Colonic mucosa (tissue), 4 donors: ENCODE measurements at regions not wholly inside any gene's neighbourhood (a gene's known extent, or its start where the extent isn't known, plus 50 kb on each side); places are given as distances from the start of the nearest gene placed in this dataset.

Source experiments
- DNase-seq: peaks from one replicate; pipeline ENCODE4 v3.0.0-alpha.2; 2020
- H3K27ac ChIP-seq: fragments of 200-600 bp; one replicate; pipeline ENCODE4 v1.8.0; 2021
- H3K27me3 ChIP-seq: fragments of 200-600 bp; one replicate; pipeline ENCODE4 v1.8.0; 2021
- H3K36me3 ChIP-seq: fragments of 200-600 bp; one replicate; pipeline ENCODE4 v1.8.0; 2021
- H3K4me1 ChIP-seq: fragments of 200-600 bp; one replicate; pipeline ENCODE4 v1.8.0; 2021; ENCODE audit warnings: mild to moderate bottlenecking
- H3K4me3 ChIP-seq: fragments of 200-600 bp; one replicate; pipeline ENCODE4 v1.8.0; 2021
- H3K9ac ChIP-seq, 2 donors: one replicate each; pipeline ENCODE4 v1.7.0; 2013; ENCODE audit warnings: control low read depth in 2 of 2, low read depth in 2 of 2, low read length in 2 of 2
- H3K9me3 ChIP-seq: fragments of 200-600 bp; one replicate; pipeline ENCODE4 v1.8.0; 2021
- CTCF ChIP-seq: fragments of 200-600 bp; IDR thresholded peaks from one replicate; pipeline ENCODE4 v1.8.0; 2022; ENCODE audit warnings: antibody characterized with exemption, mild to moderate bottlenecking
- intact Hi-C: fragments of 100-400 bp; cut with DNase I; formaldehyde crosslinking; loops from one replicate; pipeline ENCODE4 v1.14.1; 2022
- donor health status: healthy.
- donor health status: DM: no; HTN: no; CAD: no.
- donor health status: DM: no; HTN: no; CAD: no.

GRCh38 chr1:59146651-59147358, 150.1 kb upstream of the FGGY start:
- DNase-seq: peak; percentile 62
- H3K9me3 ChIP-seq: no peaks in the 10 kb centered on the region
- no peaks in the 10 kb centered on the region for H3K4me1 ChIP-seq
- H3K4me3 ChIP-seq: peak overlapping the region; percentile 54
- peak overlapping the region; percentile 34 for H3K27ac ChIP-seq
- no peak for TF ChIP-seq CTCF
- no peaks in the 10 kb centered on the region for H3K27me3 ChIP-seq
- H3K9ac ChIP-seq: peak overlapping the region; percentile 52 to 71
- H3K36me3 ChIP-seq: no peaks in the 10 kb centered on the region
- intact Hi-C loops: no loop called here

- DNase-seq: no peak
- intact Hi-C loops: no loop called here
- no peak overlapping the region for H3K27ac ChIP-seq
Observed at GRCh38 chr1:59149435-59149834, 147.5 kb upstream of the FGGY start.

GRCh38 chr1:59150577-59151386, 146.1 kb upstream of the FGGY start:
- no peaks in the 10 kb centered on the region for H3K9me3 ChIP-seq
- H3K27ac ChIP-seq: peak overlapping the region; percentile 49

More at GRCh38 chr1:59149435-59149834, 147.5 kb upstream of the FGGY start:
- Histone ChIP-seq H3K36me3 (no peaks in the 10 kb centered on the region), H3K9ac (no peak overlapping the region), H3K27me3 (no peaks in the 10 kb centered on the region), H3K4me3 (no peak overlapping the region), H3K4me1 (no peaks in the 10 kb centered on the region), H3K9me3 (no peaks in the 10 kb centered on the region)
- TF ChIP-seq CTCF: no peak

GRCh38 chr1:59151387-59151761, 145.5 kb upstream of the FGGY start:
- Histone ChIP-seq H3K36me3 (no peaks in the 10 kb centered on the region), H3K27me3 (no peaks in the 10 kb centered on the region), H3K4me1 (no peaks in the 10 kb centered on the region), H3K4me3 (no peak overlapping the region), H3K9ac (peak overlapping the region in 1 of 2 donors; percentile 29), H3K9me3 (no peaks in the 10 kb centered on the region), H3K27ac (peak overlapping the region; percentile 49)
- no peak for TF ChIP-seq CTCF
- no peak for DNase-seq
- intact Hi-C loops: no loop called here

More at GRCh38 chr1:59150577-59151386, 146.1 kb upstream of the FGGY start:
- H3K27me3 ChIP-seq: no peaks in the 10 kb centered on the region
- no peak for TF ChIP-seq CTCF
- no peaks in the 10 kb centered on the region for H3K36me3 ChIP-seq
- DNase-seq: peak; percentile 46
- no peaks in the 10 kb centered on the region for H3K4me1 ChIP-seq
- no peak overlapping the region for H3K4me3 ChIP-seq
- intact Hi-C loops: no loop called here
- H3K9ac ChIP-seq: peak overlapping the region in 1 of 2 donors; percentile 29

GRCh38 chr1:59151860-59152259, 145.0 kb upstream of the FGGY start:
- H3K9me3 ChIP-seq: no peaks in the 10 kb centered on the region
- intact Hi-C loops: no loop called here

More at GRCh38 chr1:59151860-59152259, 145.0 kb upstream of the FGGY start:
- Histone ChIP-seq H3K4me1 (no peaks in the 10 kb centered on the region), H3K9ac (no peak overlapping the region), H3K36me3 (no peaks in the 10 kb centered on the region), H3K27ac (peak overlapping the region; percentile 49), H3K4me3 (no peak overlapping the region), H3K27me3 (no peaks in the 10 kb centered on the region)
- DNase-seq: no peak
- no peak for TF ChIP-seq CTCF
